ENCODE measurements at regions not wholly inside any gene's neighbourhood (a gene's known extent, or its start where the extent isn't known, plus 50 kb on each side); places are given as distances from the start of the nearest gene placed in this dataset.

DNA sequence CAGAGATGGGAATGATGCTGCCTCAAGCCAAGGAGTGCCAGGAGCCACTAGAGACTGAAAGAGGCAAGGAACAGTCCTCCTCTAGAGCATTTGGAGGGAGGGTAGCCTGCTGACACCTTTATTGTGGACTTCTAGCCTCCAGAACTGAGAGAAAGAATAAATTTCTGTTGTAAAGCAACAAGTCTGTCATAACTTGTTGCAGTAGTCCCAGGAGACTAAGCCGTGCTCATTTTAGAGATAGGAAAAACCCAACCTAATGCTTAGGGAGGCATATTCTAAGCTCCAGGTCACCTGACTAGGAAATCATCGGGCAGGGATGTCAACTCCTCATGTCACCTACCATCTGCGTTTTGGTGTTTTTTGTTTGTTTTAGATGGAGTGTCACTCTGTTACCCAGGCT lies 345.4 kb upstream of the EEF2KMT start:
- TF ChIP-seq, protein P1, sequence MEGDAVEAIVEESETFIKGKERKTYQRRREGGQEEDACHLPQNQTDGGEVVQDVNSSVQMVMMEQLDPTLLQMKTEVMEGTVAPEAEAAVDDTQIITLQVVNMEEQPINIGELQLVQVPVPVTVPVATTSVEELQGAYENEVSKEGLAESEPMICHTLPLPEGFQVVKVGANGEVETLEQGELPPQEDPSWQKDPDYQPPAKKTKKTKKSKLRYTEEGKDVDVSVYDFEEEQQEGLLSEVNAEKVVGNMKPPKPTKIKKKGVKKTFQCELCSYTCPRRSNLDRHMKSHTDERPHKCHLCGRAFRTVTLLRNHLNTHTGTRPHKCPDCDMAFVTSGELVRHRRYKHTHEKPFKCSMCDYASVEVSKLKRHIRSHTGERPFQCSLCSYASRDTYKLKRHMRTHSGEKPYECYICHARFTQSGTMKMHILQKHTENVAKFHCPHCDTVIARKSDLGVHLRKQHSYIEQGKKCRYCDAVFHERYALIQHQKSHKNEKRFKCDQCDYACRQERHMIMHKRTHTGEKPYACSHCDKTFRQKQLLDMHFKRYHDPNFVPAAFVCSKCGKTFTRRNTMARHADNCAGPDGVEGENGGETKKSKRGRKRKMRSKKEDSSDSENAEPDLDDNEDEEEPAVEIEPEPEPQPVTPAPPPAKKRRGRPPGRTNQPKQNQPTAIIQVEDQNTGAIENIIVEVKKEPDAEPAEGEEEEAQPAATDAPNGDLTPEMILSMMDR (IDR thresholded peaks at IDR 0.05; ENCODE audit: low read depth, low read length): no peak
- no peak overlapping the region for H3K4me3 ChIP-seq (ENCODE audit: low read depth, low read length)

DNA sequence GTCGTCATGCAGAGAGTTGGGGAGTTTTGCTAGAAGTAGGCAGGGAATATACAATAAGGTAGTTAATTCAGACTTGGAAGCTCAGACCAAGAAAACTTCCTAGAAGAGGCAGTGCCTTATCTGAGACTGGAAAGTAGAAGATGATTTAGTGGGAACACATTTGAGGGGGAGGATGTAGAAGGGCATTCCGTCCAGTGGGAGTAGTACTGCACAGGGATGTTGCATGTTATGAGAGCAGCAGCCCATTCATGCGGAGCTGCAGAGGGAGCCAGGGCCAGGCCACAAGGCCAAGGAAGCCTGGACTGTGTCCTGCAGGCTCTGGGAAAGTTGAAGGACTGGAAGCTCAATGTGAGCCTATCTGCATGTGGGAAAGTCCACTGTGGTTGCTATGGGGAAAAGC lies 344.5 kb upstream of the EEF2KMT start:
- TF ChIP-seq, protein P1 (IDR thresholded peaks at IDR 0.05; ENCODE audit: low read depth, low read length): no peak
- H3K4me3 ChIP-seq (ENCODE audit: low read depth, low read length): no peak overlapping the region

DNA sequence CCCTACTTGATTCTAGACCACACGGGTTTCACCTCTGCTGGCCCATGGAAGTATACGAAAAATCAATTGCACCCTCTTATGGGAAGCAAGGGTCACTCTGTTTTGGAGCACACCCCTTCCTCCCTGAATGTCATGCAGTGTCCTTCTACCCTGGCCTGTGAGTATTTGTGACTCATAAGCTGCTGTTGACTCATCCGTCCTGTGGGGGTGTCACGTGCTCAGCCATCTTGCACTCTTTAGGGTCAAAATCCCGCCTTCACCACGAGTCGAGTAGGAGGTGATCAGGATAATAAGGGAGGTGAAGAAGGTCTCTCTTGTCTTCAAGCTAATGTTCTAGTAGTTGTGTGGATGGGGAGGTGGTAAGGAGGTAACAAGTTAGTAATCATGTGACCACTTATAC lies 341.0 kb upstream of the EEF2KMT start:
- no peak overlapping the region for H3K4me3 ChIP-seq (ENCODE audit: low read depth, low read length)
- TF ChIP-seq, protein P1 (IDR thresholded peaks at IDR 0.05; ENCODE audit: low read depth, low read length): no peak

DNA sequence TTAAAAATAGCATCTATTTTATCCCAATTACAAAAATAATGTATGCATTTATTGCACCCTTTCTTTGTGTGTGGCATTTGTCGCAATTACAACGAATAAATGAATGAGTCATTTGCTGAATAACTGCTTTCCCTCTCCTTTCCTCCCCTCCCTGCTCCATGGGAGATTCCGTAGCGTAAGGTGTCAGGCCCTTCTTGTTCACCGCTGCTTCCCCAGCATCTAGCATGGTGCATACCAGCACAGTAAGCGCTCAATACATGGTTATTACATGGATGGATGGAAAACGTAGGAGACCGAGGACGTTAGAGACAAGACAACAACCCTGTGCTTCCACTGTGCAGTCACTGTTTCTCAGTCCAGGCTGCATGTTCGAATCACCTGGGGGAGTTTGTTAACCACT lies 336.0 kb upstream of the EEF2KMT start:
- TF ChIP-seq, protein P1 (IDR thresholded peaks at IDR 0.05; ENCODE audit: low read depth, low read length): no peak
- no peak overlapping the region for H3K4me3 ChIP-seq (ENCODE audit: low read depth, low read length)

DNA sequence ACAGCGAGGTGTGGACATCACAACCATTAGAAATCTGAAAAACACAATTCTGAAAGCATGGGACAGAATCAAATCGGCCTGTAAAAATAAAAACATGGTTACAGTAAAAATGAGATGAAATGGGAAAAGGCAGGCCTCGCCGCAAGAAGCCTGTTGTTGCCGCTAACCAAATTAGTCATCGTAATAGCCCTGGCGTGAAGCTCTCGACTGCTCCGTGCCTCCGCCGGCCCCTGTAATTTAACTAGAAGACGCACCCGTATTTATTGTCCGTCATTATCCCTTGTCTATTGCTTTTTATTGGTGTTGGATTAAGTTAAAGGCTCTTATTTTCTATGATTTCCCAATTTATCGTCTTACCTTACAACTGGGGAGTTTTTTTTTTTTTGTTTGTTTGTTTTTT lies 334.6 kb upstream of the EEF2KMT start:
- H3K4me3 ChIP-seq (ENCODE audit: low read depth, low read length): no peak overlapping the region
- TF ChIP-seq, protein P1 (IDR thresholded peaks at IDR 0.05; ENCODE audit: low read depth, low read length): no peak

DNA sequence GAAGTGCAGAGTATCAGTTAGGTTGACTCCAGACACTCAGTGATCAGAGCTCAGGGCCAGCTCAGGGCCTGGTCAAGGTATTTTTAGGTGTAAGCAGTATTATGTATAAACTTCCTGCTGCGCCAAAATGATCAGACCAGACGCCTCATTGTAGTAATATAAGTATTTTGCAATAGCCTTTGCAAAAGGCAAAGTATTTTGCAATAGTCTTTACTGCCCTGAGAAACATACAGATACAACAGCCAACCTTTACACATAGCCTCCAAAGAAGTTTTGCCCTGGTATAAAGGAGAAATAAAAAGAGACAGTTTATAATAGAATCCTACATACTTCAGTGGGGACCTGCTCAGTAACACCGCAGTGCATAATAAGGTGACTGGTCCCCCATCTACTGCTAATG lies 333.0 kb upstream of the EEF2KMT start:
- TF ChIP-seq, protein P1 (IDR thresholded peaks at IDR 0.05; ENCODE audit: low read depth, low read length): no peak
- no peak overlapping the region for H3K4me3 ChIP-seq (ENCODE audit: low read depth, low read length)

DNA sequence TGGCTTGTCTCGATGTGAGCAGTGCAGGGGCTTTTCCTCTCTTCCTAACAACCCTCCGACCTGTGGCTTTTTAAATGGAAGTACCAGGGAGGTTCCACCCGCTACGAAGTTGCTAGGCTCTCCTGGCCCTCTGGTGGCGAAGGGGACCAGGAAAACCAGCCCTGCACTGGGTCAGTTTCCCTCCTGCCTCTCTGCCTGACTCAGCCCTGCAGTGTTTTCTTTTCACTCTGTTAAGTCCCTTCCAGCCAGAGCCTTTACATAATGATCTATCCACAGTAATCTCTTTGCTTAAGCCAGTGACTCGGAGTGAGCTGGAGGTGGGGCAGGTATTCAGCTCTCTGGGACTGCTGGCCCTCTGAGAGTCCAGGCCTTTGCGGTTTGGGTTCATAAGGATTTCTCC lies 331.3 kb upstream of the EEF2KMT start:
- TF ChIP-seq, protein P1 (IDR thresholded peaks at IDR 0.05; ENCODE audit: low read depth, low read length): no peak
- no peak overlapping the region for H3K4me3 ChIP-seq (ENCODE audit: low read depth, low read length)

Data from WI38 (cell line).